ENCODE measurements at regions not wholly inside any gene's neighbourhood (a gene's known extent, or its start where the extent isn't known, plus 50 kb on each side); places are given as distances from the start of the nearest gene placed in this dataset.

DNA sequence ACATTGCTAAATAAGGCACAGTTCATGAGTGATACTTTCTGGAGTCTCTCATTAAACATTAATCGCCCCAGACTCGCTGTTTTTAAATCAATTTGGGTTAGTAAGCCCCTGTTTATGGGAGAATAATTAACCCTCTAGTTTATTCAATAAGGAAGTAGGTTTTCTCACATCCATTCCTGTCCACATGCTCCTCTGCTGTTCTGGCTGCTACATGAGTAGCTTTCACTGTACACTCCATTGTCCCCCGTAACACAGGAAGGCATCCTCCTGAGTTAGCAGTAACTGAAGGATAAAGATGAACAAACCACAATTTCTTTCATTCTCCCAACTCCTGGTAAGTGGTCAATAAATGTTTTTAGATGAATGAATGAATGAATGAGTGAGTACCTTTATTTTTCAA, 378.5 kb downstream of the DIPK2A start:
- no peak overlapping the region for H3K4me3 ChIP-seq (ENCODE audit: control insufficient read depth, low read depth, low read length)
- TF ChIP-seq, protein P1, sequence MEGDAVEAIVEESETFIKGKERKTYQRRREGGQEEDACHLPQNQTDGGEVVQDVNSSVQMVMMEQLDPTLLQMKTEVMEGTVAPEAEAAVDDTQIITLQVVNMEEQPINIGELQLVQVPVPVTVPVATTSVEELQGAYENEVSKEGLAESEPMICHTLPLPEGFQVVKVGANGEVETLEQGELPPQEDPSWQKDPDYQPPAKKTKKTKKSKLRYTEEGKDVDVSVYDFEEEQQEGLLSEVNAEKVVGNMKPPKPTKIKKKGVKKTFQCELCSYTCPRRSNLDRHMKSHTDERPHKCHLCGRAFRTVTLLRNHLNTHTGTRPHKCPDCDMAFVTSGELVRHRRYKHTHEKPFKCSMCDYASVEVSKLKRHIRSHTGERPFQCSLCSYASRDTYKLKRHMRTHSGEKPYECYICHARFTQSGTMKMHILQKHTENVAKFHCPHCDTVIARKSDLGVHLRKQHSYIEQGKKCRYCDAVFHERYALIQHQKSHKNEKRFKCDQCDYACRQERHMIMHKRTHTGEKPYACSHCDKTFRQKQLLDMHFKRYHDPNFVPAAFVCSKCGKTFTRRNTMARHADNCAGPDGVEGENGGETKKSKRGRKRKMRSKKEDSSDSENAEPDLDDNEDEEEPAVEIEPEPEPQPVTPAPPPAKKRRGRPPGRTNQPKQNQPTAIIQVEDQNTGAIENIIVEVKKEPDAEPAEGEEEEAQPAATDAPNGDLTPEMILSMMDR (conservative IDR thresholded peaks at IDR 0.05; ENCODE audit: control insufficient read depth, insufficient read depth, low read depth, low read length), result no peak
- DNase-seq (ENCODE audit: low read depth), result no peak

DNA sequence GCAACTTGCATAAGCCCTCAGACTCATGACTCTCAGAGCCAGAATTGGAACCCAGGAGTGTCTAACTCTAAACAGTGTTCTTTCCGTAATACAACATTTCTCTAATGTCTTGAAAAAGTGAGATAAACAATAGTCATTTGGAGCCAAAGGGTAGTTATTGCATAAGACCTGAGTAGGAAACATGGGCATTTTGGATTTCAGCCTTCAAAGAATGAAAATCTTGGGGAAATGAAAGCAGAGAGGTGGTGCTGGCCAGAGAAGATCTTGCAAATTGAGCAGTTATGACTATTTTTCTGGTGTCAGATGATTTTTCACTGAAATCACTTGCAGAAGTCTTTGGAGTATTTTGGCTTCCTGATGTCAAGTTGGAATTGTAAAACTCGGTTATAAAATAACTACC, 379.4 kb downstream of the DIPK2A start:
- H3K4me3 ChIP-seq (ENCODE audit: control insufficient read depth, low read depth, low read length), result no peak overlapping the region
- no peak for DNase-seq (ENCODE audit: low read depth)
- TF ChIP-seq, protein P1 (conservative IDR thresholded peaks at IDR 0.05; ENCODE audit: control insufficient read depth, insufficient read depth, low read depth, low read length), result no peak

DNA sequence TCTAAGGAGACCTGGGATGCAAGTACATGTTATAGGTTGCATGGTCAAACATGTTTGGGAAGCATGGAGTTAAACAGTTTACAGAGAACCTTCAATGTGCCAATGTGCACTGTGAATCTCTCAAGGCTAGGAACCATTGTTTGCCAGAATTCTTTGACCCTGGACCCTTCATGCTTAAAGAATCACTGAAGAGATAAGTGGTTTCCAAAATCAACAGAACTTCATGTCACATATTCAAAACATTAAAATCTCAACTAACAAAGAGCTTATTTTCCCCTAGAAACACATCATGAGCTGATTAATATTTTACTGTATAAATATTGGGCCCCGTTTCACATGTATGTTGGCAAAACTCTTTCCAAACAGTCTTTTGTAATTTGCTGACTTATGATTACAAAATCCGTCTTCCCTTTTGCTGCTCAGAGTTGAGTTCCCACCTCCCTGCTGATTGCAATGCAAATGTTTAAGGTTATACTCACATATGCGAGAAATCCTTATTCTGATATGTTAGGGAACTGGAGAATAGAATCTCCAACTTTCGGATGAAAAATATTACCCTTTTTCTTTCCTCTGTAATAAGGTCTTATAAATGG, 380.2 kb downstream of the DIPK2A start:
- TF ChIP-seq, protein P1 (conservative IDR thresholded peaks at IDR 0.05; ENCODE audit: control insufficient read depth, insufficient read depth, low read depth, low read length), result no peak
- H3K4me3 ChIP-seq (ENCODE audit: control insufficient read depth, low read depth, low read length), result no peak overlapping the region
- no peak for DNase-seq (ENCODE audit: low read depth)

DNA sequence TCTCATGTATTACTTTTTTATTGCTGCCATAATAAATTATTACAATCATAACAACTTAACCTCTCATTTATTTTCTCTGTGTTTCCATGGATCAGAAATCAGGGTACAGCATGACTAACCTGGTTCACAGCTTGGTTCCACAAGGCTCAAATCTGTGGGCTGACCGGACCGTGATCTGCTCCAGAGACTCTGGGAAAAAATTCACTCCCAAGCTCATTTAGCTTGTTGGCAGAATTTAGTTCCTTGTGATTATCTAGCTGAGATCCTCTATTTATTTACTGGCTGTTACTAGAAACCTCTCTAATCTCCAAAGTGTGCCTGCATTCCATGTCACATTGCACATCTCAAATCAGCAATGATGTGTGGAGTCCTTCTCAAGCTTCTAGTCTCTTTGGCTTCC, 386.6 kb downstream of the DIPK2A start:
- H3K4me3 ChIP-seq (ENCODE audit: control insufficient read depth, low read depth, low read length), result no peak overlapping the region
- TF ChIP-seq, protein P1 (conservative IDR thresholded peaks at IDR 0.05; ENCODE audit: control insufficient read depth, insufficient read depth, low read depth, low read length), result no peak
- DNase-seq (ENCODE audit: low read depth), result no peak

DNA sequence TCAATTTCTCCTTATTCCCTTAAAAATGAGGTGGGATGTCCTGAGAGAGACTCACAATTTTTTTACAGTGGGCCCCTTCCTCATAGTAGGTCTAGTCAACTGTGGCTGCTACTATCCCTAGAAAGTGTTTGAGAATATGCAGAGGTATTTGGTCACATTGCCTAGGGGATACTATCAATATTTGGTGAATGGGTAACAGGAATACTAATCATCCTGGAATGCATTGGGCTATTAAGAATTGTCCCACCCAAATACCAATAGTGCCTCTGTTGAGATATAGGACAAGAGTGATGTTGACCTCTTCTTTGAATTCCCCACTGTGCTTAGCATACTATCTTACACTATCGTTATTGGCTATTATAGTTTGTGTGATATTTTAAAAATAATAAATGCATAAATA, 389.4 kb downstream of the DIPK2A start:
- no peak overlapping the region for H3K4me3 ChIP-seq (ENCODE audit: control insufficient read depth, low read depth, low read length)
- TF ChIP-seq, protein P1 (conservative IDR thresholded peaks at IDR 0.05; ENCODE audit: control insufficient read depth, insufficient read depth, low read depth, low read length), result no peak
- no peak for DNase-seq (ENCODE audit: low read depth)

DNA sequence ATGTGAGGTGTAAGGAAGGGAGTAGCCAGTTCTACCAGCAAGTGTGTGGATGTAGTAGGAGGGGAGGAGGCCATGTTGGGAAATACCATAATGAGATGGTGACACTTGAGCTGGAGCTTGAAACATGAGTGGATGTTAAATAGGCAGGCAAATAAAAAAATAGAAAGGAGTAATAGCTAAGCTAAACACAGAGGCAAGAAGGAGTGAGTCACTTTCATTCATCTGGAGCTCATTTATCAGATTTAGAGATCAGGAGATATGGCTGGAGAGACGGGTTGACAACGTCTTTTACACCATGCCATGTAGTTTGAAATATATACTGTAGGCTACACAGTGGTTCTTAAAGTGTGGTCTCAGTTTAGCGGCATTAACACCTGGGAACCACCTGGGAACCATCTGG, 390.5 kb downstream of the DIPK2A start:
- no peak overlapping the region for H3K4me3 ChIP-seq (ENCODE audit: control insufficient read depth, low read depth, low read length)
- DNase-seq (ENCODE audit: low read depth), result peak; percentile 57
- TF ChIP-seq, protein P1 (conservative IDR thresholded peaks at IDR 0.05; ENCODE audit: control insufficient read depth, insufficient read depth, low read depth, low read length), result no peak

DNA sequence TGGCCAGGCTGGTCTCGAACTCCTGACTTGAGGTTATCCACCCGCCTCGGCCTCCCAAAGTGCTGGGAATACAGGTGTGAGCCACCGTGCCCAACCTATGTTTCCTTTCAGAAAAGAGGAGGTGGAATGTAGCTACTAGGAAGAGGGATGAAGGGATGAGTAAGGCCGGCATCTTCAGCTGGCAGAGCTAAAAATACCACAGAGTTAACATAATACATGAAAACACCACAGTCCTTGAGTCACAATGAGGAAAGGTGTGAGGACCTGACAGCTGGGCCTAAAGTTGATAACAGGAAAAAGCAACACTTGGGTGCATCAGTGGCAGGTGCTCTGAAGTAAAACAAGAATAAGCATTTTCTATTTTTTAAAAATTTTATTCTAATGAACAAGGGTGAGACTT, 392.2 kb downstream of the DIPK2A start:
- no peak overlapping the region for H3K4me3 ChIP-seq (ENCODE audit: control insufficient read depth, low read depth, low read length)
- DNase-seq (ENCODE audit: low read depth), result no peak
- TF ChIP-seq, protein P1 (conservative IDR thresholded peaks at IDR 0.05; ENCODE audit: control insufficient read depth, insufficient read depth, low read depth, low read length), result no peak
